ENCODE measurements at regions not wholly inside any gene's neighbourhood (a gene's known extent, or its start where the extent isn't known, plus 50 kb on each side); places are given as distances from the start of the nearest gene placed in this dataset.

- no peak overlapping the region for H3K27ac ChIP-seq
- no peak for DNase-seq
- H3K9me3 ChIP-seq = no peaks in the 10 kb centered on the region
- H3K36me3 ChIP-seq = no peaks in the 10 kb centered on the region
- WGBS, 2 donors = 73 to 80% methylated on average over 5 of the region's 5 CpGs
- no peaks in the 10 kb centered on the region for H3K27me3 ChIP-seq
- TF ChIP-seq, protein P1, sequence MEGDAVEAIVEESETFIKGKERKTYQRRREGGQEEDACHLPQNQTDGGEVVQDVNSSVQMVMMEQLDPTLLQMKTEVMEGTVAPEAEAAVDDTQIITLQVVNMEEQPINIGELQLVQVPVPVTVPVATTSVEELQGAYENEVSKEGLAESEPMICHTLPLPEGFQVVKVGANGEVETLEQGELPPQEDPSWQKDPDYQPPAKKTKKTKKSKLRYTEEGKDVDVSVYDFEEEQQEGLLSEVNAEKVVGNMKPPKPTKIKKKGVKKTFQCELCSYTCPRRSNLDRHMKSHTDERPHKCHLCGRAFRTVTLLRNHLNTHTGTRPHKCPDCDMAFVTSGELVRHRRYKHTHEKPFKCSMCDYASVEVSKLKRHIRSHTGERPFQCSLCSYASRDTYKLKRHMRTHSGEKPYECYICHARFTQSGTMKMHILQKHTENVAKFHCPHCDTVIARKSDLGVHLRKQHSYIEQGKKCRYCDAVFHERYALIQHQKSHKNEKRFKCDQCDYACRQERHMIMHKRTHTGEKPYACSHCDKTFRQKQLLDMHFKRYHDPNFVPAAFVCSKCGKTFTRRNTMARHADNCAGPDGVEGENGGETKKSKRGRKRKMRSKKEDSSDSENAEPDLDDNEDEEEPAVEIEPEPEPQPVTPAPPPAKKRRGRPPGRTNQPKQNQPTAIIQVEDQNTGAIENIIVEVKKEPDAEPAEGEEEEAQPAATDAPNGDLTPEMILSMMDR (IDR thresholded peaks at IDR 0.05) = no peak
- no peak for TF ChIP-seq POLR2A (IDR thresholded peaks at IDR 0.05)
- H3K4me1 ChIP-seq = no peaks in the 10 kb centered on the region
- intact Hi-C loops (cut with DNase I) = no loop called here
- no peak overlapping the region for H3K4me3 ChIP-seq (replicated peaks in 1 of 3)
Observed at GRCh38 chr10:44715136-44715535, 196.0 kb upstream of the TMEM72 start.

GRCh38 chr10:44716470-44717015, 194.6 kb upstream of the TMEM72 start:
- 73 to 81% methylated on average over 4 of the region's 4 CpGs for WGBS, 2 donors
- TF ChIP-seq, protein P1 (IDR thresholded peaks at IDR 0.05) = no peak
- TF ChIP-seq POLR2A (IDR thresholded peaks at IDR 0.05) = no peak
- H3K27me3 ChIP-seq = no peaks in the 10 kb centered on the region
- no peak overlapping the region for H3K4me3 ChIP-seq (replicated peaks in 1 of 3)
- H3K36me3 ChIP-seq = no peaks in the 10 kb centered on the region
- H3K27ac ChIP-seq = no peak overlapping the region
- intact Hi-C loops (cut with DNase I) = no loop called here
- H3K4me1 ChIP-seq = no peaks in the 10 kb centered on the region
- no peak for DNase-seq
- no peaks in the 10 kb centered on the region for H3K9me3 ChIP-seq

- Histone ChIP-seq H3K36me3 (no peaks in the 10 kb centered on the region), H3K27ac (no peak overlapping the region), H3K4me1 (no peaks in the 10 kb centered on the region), H3K4me3 (replicated peaks in 1 of 3) (no peak overlapping the region), H3K9me3 (no peaks in the 10 kb centered on the region), H3K27me3 (no peaks in the 10 kb centered on the region)
- TF ChIP-seq, protein P1 (IDR thresholded peaks at IDR 0.05) = no peak
- no peak for TF ChIP-seq POLR2A (IDR thresholded peaks at IDR 0.05)
- intact Hi-C loops (cut with DNase I) = no loop called here
- no peak for DNase-seq
- 75 to 91% methylated on average over 3 of the region's 3 CpGs for WGBS, 2 donors
Observed at GRCh38 chr10:44723082-44723481, 188.1 kb upstream of the TMEM72 start.

DNA sequence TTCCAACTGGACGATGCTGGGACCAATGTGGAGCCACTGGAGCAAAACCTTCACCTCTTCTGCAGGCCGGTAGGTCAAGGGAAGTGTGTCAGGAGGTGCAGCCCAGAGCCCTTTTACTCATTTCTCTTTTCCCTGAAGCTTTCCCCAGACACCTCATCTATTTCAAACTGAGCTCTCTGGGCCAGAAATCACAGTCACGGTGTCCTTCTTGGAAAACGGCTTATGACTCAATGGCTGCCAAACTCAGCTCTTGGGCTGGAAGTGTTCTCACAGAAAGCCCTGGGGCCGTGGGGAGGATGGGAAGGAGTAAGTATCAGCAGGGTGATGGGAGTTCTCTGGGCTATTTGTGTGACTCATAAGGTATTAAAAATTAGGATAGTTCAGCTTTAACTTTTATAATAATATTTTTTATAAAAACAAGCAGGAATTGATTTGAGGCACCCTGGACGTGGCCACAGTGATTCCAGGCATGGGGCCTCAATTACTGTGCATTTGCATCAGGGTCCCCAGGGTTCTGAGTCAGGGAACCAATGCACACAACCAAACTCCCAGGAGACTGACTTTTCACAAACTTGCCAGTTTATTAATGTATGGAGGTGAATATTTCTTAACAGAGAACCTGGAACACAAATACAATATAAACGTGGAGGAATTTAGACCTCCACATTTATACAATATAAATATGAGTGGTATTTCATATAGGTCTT, 187.4 kb upstream of the TMEM72 start:
- H3K36me3 ChIP-seq = no peaks in the 10 kb centered on the region
- DNase-seq = no peak
- intact Hi-C loops (cut with DNase I) = no loop called here
- no peak overlapping the region for H3K4me3 ChIP-seq (replicated peaks in 1 of 3)
- H3K9me3 ChIP-seq = no peaks in the 10 kb centered on the region
- TF ChIP-seq, protein P1 (IDR thresholded peaks at IDR 0.05) = no peak
- TF ChIP-seq POLR2A (IDR thresholded peaks at IDR 0.05) = no peak
- H3K27ac ChIP-seq = no peak overlapping the region
- no peaks in the 10 kb centered on the region for H3K27me3 ChIP-seq
- 64 to 76% methylated on average over 7 of the region's 7 CpGs for WGBS, 2 donors
- no peaks in the 10 kb centered on the region for H3K4me1 ChIP-seq

GRCh38 chr10:44724415-44725174, 186.5 kb upstream of the TMEM72 start:
- no peak overlapping the region for H3K27ac ChIP-seq
- WGBS, 2 donors = 69 to 80% methylated on average over 6 of the region's 6 CpGs
- intact Hi-C loops (cut with DNase I) = no loop called here

More at GRCh38 chr10:44724415-44725174, 186.5 kb upstream of the TMEM72 start:
- H3K4me3 ChIP-seq (replicated peaks in 1 of 3) = no peak overlapping the region
- no peak for DNase-seq
- H3K4me1 ChIP-seq = no peaks in the 10 kb centered on the region
- no peaks in the 10 kb centered on the region for H3K36me3 ChIP-seq
- TF ChIP-seq, protein P1 (IDR thresholded peaks at IDR 0.05) = no peak
- TF ChIP-seq POLR2A (IDR thresholded peaks at IDR 0.05) = no peak
- no peaks in the 10 kb centered on the region for H3K9me3 ChIP-seq
- no peaks in the 10 kb centered on the region for H3K27me3 ChIP-seq

Measured in thyroid gland (tissue), 4 donors.